HG03354 (cell line): ENCODE measurements at regions not wholly inside any gene's neighbourhood (a gene's known extent, or its start where the extent isn't known, plus 50 kb on each side); places are given as distances from the start of the nearest gene placed in this dataset.
"Not testable (repeated sequence)": the region's sequence is repeated elsewhere in the genome, so short reads cannot be mapped to it uniquely, and the experiment has no call there.

Experiments used
- ATAC-seq: cut with Tn5 transposase; IDR thresholded peaks from one replicate; pipeline ENCODE4 v1.9.1; 2021; ENCODE audit warnings: mild to moderate bottlenecking; ENCODE audit not compliant: unreplicated experiment, poor library complexity, severe bottlenecking

GRCh38 chr5:174586163-174586562 lies 138.2 kb upstream of the MSX2 start:
- not testable (repeated sequence) for ATAC-seq

GRCh38 chr5:174589011-174589410 lies 135.4 kb upstream of the MSX2 start:
- ATAC-seq = no peak

- ATAC-seq = no peak
Observed at GRCh38 chr5:174589599-174589998, 134.8 kb upstream of the MSX2 start.

- no peak for ATAC-seq
Observed at GRCh38 chr5:174590820-174591219, 133.6 kb upstream of the MSX2 start.

GRCh38 chr5:174596429-174596828 lies 128.0 kb upstream of the MSX2 start:
- ATAC-seq = no peak

GRCh38 chr5:174599992-174600391 lies 124.4 kb upstream of the MSX2 start:
- ATAC-seq = no peak

GRCh38 chr5:174601946-174602345 lies 122.4 kb upstream of the MSX2 start:
- ATAC-seq = no peak

- ATAC-seq = no peak
Observed at GRCh38 chr5:174606153-174606552, 118.2 kb upstream of the MSX2 start.

GRCh38 chr5:174606646-174607045 lies 117.7 kb upstream of the MSX2 start:
- no peak for ATAC-seq

- no peak for ATAC-seq
Observed at GRCh38 chr5:174607205-174607604, 117.2 kb upstream of the MSX2 start.

GRCh38 chr5:174607916-174608315 lies 116.5 kb upstream of the MSX2 start:
- ATAC-seq = no peak

- ATAC-seq = peak; percentile 74
Observed at GRCh38 chr5:174608631-174609097, 115.7 kb upstream of the MSX2 start.

- no peak for ATAC-seq
Observed at GRCh38 chr5:174609116-174609515, 115.3 kb upstream of the MSX2 start.

GRCh38 chr5:174610968-174611367 lies 113.4 kb upstream of the MSX2 start:
- ATAC-seq = no peak

GRCh38 chr5:174612686-174613085 lies 111.7 kb upstream of the MSX2 start:
- ATAC-seq = no peak

- ATAC-seq = no peak
Observed at GRCh38 chr5:174614500-174615135, 109.8 kb upstream of the MSX2 start.

GRCh38 chr5:174616036-174616435 lies 108.3 kb upstream of the MSX2 start:
- ATAC-seq = no peak

- no peak for ATAC-seq
Observed at GRCh38 chr5:174617285-174617684, 107.1 kb upstream of the MSX2 start.

GRCh38 chr5:174617910-174618309 lies 106.5 kb upstream of the MSX2 start:
- ATAC-seq = no peak

GRCh38 chr5:174618589-174618988 lies 105.8 kb upstream of the MSX2 start:
- no peak for ATAC-seq

- no peak for ATAC-seq
Observed at GRCh38 chr5:174622067-174622466, 102.3 kb upstream of the MSX2 start.

GRCh38 chr5:174623018-174623417 lies 101.4 kb upstream of the MSX2 start:
- no peak for ATAC-seq
